DMS 273 (cell line): ENCODE measurements at regions not wholly inside any gene's neighbourhood (a gene's known extent, or its start where the extent isn't known, plus 50 kb on each side); places are given as distances from the start of the nearest gene placed in this dataset.
A peak's percentile ranks its signal among the peaks of the same experiment; 100 is the strongest.

Experiments used
- DNase-seq: peaks from one replicate; lab custom pipeline; 2025; ENCODE audit not compliant: unreplicated experiment; lab: John Stamatoyannopoulos, UW

- no peak for DNase-seq
Observed at GRCh38 chr2:122210898-122211856, 455.7 kb downstream of the TSN start.

DNA sequence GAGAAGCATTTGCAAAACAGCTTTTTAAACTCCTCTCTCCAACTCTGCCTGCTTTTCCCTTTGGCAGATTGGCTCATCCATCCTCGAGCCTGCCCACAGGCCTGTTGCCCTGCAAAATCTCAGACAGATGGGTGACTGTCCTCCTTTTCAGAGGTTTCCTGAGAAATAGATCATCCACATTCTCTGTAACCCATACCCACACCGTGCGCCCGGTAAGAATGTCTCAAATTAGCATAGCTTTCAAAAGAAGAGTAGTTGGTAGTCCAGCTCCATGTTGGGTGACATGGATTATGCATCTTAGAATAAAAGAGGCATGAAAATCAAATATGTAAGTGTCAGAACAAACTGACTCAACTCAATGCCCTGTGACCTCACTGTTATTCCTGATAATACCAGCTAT is 457.9 kb downstream of the TSN start:
- no peak for DNase-seq

DNA sequence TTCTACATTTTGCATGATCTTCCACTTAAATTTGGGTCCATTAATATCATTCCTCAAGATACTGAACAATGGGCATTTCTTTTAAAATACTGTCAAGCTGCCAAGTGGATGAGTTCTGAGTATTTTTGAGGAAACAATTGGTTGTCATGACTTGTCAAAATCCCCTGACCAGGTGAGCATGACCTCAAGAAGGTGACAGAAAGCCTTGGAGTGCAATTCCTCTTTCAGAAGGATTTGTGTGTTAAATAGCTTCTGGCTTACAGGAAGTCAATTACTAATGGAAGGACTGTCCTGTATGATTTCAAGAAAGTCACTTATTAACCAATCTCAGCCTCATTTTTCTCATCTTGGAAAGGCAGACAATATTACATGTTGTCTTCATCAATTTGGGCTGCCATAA is 460.6 kb downstream of the TSN start:
- DNase-seq, result no peak

GRCh38 chr2:122216901-122217300 is 461.4 kb downstream of the TSN start:
- DNase-seq, result no peak

DNA sequence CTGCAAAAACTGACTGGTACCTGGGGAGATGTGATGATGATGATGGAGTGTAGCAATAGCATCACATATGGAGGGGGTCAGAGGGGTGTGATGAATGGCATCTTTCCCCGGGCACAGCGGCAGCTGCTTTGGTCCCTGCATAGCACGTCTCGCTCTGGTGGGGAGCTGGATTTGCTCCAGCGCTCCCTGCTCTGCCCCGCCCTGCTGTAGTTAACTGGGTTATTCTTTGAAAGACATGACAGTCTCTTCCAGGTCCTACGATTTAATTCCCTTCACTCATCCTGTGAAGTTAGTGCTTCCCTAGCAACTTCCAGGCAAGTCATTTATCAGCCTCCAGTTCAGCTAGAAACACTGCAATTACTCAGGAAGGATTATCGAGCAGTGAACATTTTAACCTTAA is 463.1 kb downstream of the TSN start:
- DNase-seq, result peak; percentile 17

- no peak for DNase-seq
Observed at GRCh38 chr2:122219504-122219903, 464.1 kb downstream of the TSN start.

- no peak for DNase-seq
Observed at GRCh38 chr2:122221665-122222064, 466.2 kb downstream of the TSN start.

DNA sequence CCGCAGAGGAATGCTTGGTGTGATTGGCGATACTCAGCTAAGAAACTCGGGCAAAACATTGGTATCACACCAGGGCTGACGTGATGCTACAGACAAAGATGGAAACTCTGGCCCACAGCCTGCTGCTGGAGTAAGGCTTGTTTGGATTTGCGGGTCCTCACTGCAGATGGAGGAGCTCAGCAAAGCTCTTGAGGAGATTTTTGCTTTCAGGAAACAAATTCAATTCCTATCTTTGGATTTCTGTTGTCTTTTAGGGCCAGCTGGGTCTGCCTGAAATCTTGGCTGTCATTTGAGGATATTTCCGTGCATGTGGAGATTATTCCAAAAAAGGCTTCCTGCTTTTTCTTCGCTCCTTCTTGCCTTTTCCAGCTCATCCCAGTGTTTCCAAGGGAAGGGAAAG is 475.8 kb downstream of the TSN start:
- DNase-seq, result no peak

- DNase-seq, result no peak
Observed at GRCh38 chr2:122233372-122233771, 477.9 kb downstream of the TSN start.

- peak; percentile 97 for DNase-seq
Observed at GRCh38 chr2:122236152-122236874, 480.9 kb downstream of the TSN start.

DNA sequence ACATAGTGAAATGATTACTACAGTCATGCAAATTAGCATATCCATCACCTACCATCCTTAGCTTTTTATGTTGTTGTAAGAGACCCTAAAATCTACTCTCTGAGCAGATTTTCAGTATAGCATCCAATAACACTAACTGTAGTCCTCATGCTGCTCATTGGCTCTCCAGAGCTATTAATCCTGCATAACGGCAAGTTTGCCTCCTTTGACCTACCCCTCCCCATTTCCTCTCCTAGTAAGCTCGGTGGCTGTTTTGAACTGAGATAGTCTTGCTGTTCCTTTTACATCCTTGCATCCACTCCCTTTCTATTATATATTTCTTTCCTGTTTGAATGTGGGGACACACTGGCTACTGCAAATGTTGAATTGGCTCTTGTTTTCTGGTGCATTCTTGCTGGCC is 481.5 kb downstream of the TSN start:
- DNase-seq, result peak; percentile 38

GRCh38 chr2:122237450-122237849 is 482.0 kb downstream of the TSN start:
- no peak for DNase-seq

GRCh38 chr2:122238006-122238559 is 482.6 kb downstream of the TSN start:
- DNase-seq, result peak; percentile 20

- DNase-seq, result no peak
Observed at GRCh38 chr2:122239440-122239839, 484.0 kb downstream of the TSN start.

DNA sequence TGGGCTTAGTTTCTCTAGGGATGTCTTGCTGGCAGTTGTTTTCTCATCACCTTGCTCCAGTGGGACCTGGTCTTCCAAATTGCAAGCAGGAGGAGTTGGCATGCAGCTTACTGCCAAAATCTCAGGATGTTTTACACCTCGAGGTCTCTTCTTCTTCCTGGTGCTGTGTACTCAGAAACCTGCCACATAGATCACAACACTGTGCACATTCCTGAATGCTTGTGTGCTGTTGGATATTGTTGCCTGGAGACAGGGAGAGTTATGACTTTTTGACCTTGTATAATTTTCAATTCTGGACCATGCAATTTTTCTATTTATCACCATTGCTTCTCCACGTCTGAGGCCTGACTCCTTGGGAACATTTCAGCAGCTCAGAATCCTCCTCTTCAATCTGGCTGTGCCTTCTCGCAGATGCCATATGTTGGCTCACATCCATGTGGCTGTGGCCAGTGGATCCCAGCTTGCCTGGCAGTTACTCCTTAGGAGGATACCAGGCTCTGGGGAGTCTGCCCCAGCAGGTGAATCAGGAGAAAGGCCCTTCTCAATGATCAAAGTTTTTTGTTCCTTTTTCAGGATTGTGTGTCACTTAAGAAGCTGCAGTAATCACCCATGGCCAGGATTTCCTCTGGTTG is 489.3 kb downstream of the TSN start:
- peak; percentile 87 for DNase-seq

DNA sequence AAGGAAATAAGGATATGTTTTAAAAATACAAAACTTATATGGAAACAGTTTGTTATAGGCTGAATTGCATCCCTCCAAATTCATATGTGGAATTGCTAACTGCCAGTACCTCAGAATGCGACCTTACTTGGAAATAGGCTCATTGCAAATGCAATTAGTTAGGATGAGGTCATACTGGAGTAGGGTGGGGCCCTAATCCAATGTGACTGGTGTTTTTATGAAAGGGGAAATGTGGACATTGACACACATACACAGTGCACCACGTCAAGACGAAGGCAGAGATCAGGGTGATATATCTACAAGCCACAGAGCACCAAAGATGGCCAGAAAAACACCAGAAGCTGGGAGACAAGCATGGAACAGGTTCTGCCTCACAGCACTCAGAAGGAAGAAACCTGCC is 494.2 kb downstream of the TSN start:
- DNase-seq, result no peak

GRCh38 chr2:122251158-122251557 is 495.7 kb downstream of the TSN start:
- DNase-seq, result no peak

DNA sequence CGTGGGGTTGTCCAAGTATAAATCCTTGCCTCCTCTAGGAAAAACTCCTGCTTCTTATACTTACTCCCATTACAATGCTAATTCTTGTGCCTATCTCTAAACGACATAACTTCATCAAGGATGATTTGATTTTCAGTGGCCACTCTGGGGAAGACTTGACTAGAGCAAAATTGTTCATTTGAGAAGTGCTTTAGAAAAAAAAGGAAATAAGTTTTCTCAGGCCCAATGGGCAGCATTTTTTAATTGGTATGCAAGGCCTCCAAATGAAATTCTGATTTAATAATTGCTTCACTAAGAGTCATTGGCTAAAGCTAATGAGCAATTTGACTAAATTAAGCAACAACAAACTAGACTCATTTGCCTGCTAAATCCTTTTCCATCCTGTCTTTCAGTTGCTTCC is 496.1 kb downstream of the TSN start:
- no peak for DNase-seq

DNA sequence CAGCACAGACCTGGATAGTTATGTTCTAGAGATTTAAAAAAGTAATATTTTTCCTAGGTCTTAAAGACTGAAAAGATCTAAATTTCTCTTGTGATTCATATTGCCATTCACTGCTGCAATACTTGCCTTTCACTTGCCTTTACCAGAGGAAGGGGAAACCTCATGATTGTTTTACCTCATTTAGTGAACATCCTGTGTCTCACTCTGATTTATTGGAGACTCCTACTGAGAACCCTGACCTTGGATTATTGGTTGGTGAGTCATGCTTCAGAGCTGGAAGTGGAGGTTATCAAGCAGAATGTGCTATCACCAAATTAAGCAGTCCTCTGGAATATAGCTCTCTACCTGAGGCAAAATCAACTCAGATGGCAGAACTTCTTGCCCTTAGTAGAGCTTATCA is 500.5 kb downstream of the TSN start:
- DNase-seq, result no peak

DNA sequence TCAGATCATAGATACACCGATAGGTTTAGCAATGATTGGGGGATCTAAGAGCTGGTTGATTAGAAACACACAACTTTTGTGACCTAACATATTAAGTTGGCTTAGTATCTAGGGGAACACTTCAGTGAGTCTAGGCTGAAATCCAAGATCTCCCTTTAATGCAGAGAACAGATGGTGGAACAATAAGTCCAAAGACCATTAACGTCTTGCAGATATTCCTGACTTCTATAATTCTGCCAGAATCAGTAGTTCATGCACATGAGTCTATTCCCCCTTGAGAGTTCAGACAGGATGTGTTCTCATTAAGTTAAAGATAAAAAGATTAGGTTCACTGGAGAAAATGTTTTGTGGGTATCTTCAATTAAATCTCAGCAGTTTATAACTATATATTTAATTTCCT is 506.5 kb downstream of the TSN start:
- DNase-seq, result peak; percentile 71

- no peak for DNase-seq
Observed at GRCh38 chr2:122263746-122264145, 508.3 kb downstream of the TSN start.
